Pancreas (tissue), 10 donors: ENCODE measurements at regions not wholly inside any gene's neighbourhood (a gene's known extent, or its start where the extent isn't known, plus 50 kb on each side); places are given as distances from the start of the nearest gene placed in this dataset.

Source experiments
- ATAC-seq, 4 donors: fragments of 200-7000 bp; cut with Tn5 transposase; one replicate each; pipeline versions ENCODE4 v1.8.0 to v1.9.1; 2020; ENCODE audit warnings: mild to moderate bottlenecking in 4 of 4, moderate library complexity in 4 of 4
- DNase-seq, 6 donors: peaks; one replicate each; pipeline ENCODE4 v3.0.0-alpha.2; 2020
- FAIRE-seq: peaks from 2 replicates; lab custom pipeline; 2012; peaks lifted over from hg19 to GRCh38; lab: Jason Lieb, UNC
- H3K27ac ChIP-seq, 4 donors: fragments of 200-600 bp; sonication (generic); 1 replicate in 3 of 4; 2 replicates in 1 of 4; pipeline versions ENCODE4 v1.5.0 to v1.8.0; 2020
- H3K27me3 ChIP-seq, 4 donors: fragments of 200-600 bp; one replicate each; pipeline ENCODE4 v1.8.0; 2021
- H3K36me3 ChIP-seq, 3 donors: fragments of 200-600 bp; sonication (generic) in 1 of 3; one replicate each; pipeline versions ENCODE4 v1.5.0 to v1.8.0; 2020 to 2021
- H3K4me1 ChIP-seq, 3 donors: fragments of 200-600 bp; one replicate each; pipeline ENCODE4 v1.8.0; 2021
- H3K4me3 ChIP-seq, 4 donors: fragments of 200-600 bp; sonication (generic) in 2 of 4; one replicate each; pipeline versions ENCODE4 v1.5.0 to v1.8.0; 2020 to 2021
- H3K9me3 ChIP-seq, 4 donors: fragments of 200-600 bp; one replicate each; pipeline ENCODE4 v1.8.0; 2021
- CTCF ChIP-seq, 4 donors: fragments of 200-600 bp; sonication (generic) in 3 of 4; IDR thresholded peaks; one replicate each; pipeline versions ENCODE4 v1.5.0 to v1.8.0; 2021; ENCODE audit warnings: antibody characterized with exemption in 4 of 4
- WGBS, 2 donors: extraction: QIAGEN DNeasy Blood & Tissue Kit; methylation state at CpG; one replicate each; pipeline ENCODE4 v1.1.7; 2013; 5-methylcytosine and 5-hydroxymethylcytosine counted together
- intact Hi-C, 3 donors: fragments of 100-400 bp; cut with DNase I; formaldehyde crosslinking; loops; one replicate each; pipeline versions ENCODE4 v1.11.1 to v1.14.2; 2022
- donor health status: healthy with polysubstance abuse.
- donor health status: DM: no; HTN: no; CAD: no; lungs with moderate emphysema.
- donor health status: DM: no; HTN: no; CAD: no.
- donor health status: control.
- donor health status: control.
- donor health status: Bipolar disorder and iron deficiency.
- donor health status: DM: yes; HTN: yes; CAD: no.
- donor health status: DM: no; HTN: no; CAD: no.
- donor health status: DM: no; HTN: no; CAD: no.
- donor health status: DM: yes; HTN: yes; CAD: no.

- intact Hi-C loops = no loop called here
- Histone ChIP-seq H3K36me3 (no peaks in the 10 kb centered on the region), H3K27ac (no peak overlapping the region), H3K4me3 (no peak overlapping the region), H3K4me1 (no peaks in the 10 kb centered on the region), H3K9me3 (no peaks in the 10 kb centered on the region), H3K27me3 (no peaks in the 10 kb centered on the region)
- no peak for TF ChIP-seq CTCF (IDR thresholded peaks at IDR 0.05)
- DNase-seq (no peak), ATAC-seq (no peak), FAIRE-seq (no peak)
- 56 to 63% methylated on average over 3 of the region's 3 CpGs for WGBS, 2 donors
These were observed 616.1 kb downstream of the DTWD2 start for GRCh38 chr5:118371973-118372831.

- Histone ChIP-seq H3K27me3 (no peaks in the 10 kb centered on the region), H3K27ac (no peak overlapping the region), H3K9me3 (no peaks in the 10 kb centered on the region), H3K4me1 (no peaks in the 10 kb centered on the region), H3K36me3 (no peaks in the 10 kb centered on the region), H3K4me3 (no peak overlapping the region)
- intact Hi-C loops = no loop called here
- FAIRE-seq (no peak), ATAC-seq (no peak), DNase-seq (no peak)
- WGBS, 2 donors = 68 to 74% methylated on average over 3 of the region's 3 CpGs
- TF ChIP-seq CTCF (IDR thresholded peaks at IDR 0.05) = no peak
These were observed 621.9 kb downstream of the DTWD2 start for GRCh38 chr5:118366429-118366828.

GRCh38 chr5:118365718-118366117 is 622.6 kb downstream of the DTWD2 start:
- no peak for TF ChIP-seq CTCF (IDR thresholded peaks at IDR 0.05)
- DNase-seq = no peak
- Histone ChIP-seq H3K4me1 (no peaks in the 10 kb centered on the region), H3K9me3 (no peaks in the 10 kb centered on the region), H3K4me3 (no peak overlapping the region), H3K27me3 (no peaks in the 10 kb centered on the region), H3K36me3 (no peaks in the 10 kb centered on the region), H3K27ac (no peak overlapping the region)
- no peak for ATAC-seq
- WGBS, 2 donors = 73 to 81% methylated on average over 4 of the region's 4 CpGs
- no peak for FAIRE-seq
- intact Hi-C loops = no loop called here

GRCh38 chr5:118354797-118355196 is 633.5 kb downstream of the DTWD2 start:
- H3K27ac ChIP-seq = no peak overlapping the region
- FAIRE-seq = no peak
- H3K4me3 ChIP-seq = no peak overlapping the region
- H3K27me3 ChIP-seq = no peaks in the 10 kb centered on the region
- no peak for DNase-seq
- no peak for TF ChIP-seq CTCF (IDR thresholded peaks at IDR 0.05)
- intact Hi-C loops = loop anchor here in 1 of 3 donors (10.0 kb wide), 1 partner anchor 570 kb away; no protein-coding TSS in a partner anchor
- no peaks in the 10 kb centered on the region for H3K9me3 ChIP-seq
- ATAC-seq = no peak
- no peaks in the 10 kb centered on the region for H3K4me1 ChIP-seq
- no peaks in the 10 kb centered on the region for H3K36me3 ChIP-seq

- TF ChIP-seq CTCF (IDR thresholded peaks at IDR 0.05) = no peak
- no peaks in the 10 kb centered on the region for H3K4me1 ChIP-seq
- H3K27me3 ChIP-seq = no peaks in the 10 kb centered on the region
- H3K36me3 ChIP-seq = no peaks in the 10 kb centered on the region
- DNase-seq (no peak), FAIRE-seq (no peak), ATAC-seq (no peak)
- intact Hi-C loops = loop anchor here in 1 of 3 donors (10.0 kb wide), 1 partner anchor 569 kb away; no protein-coding TSS in a partner anchor
- H3K4me3 ChIP-seq = no peak overlapping the region
- H3K27ac ChIP-seq = no peak overlapping the region
- no peaks in the 10 kb centered on the region for H3K9me3 ChIP-seq
These were observed 634.4 kb downstream of the DTWD2 start for GRCh38 chr5:118353970-118354369.
